Testis (tissue), 2 donors: ENCODE measurements at regions not wholly inside any gene's neighbourhood (a gene's known extent, or its start where the extent isn't known, plus 50 kb on each side); places are given as distances from the start of the nearest gene placed in this dataset.

ENCODE experiments used
- POLR2A ChIP-seq: fragments of 450-650 bp; IDR thresholded peaks from one replicate; pipeline ENCODE4 v1.6.1; 2017; ENCODE audit warnings: antibody characterized with exemption, mild to moderate bottlenecking, moderate library complexity
- TF ChIP-seq, protein P1 (sequence below), 3 experiments: fragments of 450-650 bp in 2 of 3; fragments of 200-600 bp in 1 of 3; sonication (generic) in 1 of 3; IDR thresholded peaks; one replicate each; pipeline ENCODE4 v1.5.1; 2016 to 2019; ENCODE audit warnings: antibody characterized with exemption in 3 of 3, mild to moderate bottlenecking in 2 of 3, moderate library complexity in 1 of 3

DNA sequence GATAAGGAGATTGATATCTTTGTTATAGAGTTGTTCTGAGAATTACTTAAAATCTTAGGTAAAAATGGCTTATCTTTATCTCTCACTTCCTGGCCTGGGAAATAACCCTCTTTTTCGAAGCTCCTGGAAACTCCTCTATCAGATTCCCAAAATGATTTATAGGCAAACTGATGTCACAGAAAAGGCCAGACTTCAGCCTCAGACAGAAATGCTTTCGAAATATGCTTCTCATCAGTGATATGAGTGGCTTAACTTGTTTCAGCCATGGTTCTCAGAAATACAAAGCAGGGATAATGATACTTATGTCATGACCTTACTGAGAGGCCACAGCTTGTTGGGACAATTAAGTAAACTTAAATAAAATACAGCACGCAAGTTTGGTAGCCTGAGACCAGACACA lies 85.3 kb upstream of the HS3ST1 start:
- no peak for TF ChIP-seq POLR2A
- TF ChIP-seq, protein P1, sequence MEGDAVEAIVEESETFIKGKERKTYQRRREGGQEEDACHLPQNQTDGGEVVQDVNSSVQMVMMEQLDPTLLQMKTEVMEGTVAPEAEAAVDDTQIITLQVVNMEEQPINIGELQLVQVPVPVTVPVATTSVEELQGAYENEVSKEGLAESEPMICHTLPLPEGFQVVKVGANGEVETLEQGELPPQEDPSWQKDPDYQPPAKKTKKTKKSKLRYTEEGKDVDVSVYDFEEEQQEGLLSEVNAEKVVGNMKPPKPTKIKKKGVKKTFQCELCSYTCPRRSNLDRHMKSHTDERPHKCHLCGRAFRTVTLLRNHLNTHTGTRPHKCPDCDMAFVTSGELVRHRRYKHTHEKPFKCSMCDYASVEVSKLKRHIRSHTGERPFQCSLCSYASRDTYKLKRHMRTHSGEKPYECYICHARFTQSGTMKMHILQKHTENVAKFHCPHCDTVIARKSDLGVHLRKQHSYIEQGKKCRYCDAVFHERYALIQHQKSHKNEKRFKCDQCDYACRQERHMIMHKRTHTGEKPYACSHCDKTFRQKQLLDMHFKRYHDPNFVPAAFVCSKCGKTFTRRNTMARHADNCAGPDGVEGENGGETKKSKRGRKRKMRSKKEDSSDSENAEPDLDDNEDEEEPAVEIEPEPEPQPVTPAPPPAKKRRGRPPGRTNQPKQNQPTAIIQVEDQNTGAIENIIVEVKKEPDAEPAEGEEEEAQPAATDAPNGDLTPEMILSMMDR (IDR thresholded peaks at IDR 0.05): no peak
